ENCODE measurements at regions not wholly inside any gene's neighbourhood (a gene's known extent, or its start where the extent isn't known, plus 50 kb on each side); places are given as distances from the start of the nearest gene placed in this dataset.

- ChIA-PET POLR2A (no interaction called here), CTCF (no interaction called here)
- H3K4me1 ChIP-seq (ENCODE audit: control insufficient read depth in 1 of 2, extremely low read depth in 1 of 2, insufficient read depth in 2 of 2, low read length in 2 of 2) = no peaks in the 10 kb centered on the region
- H3K4me1 Mint-ChIP-seq = peaks cover 0 to 19% (median 0%) of the 10 kb centered on the region in 3 donors
- H3K27ac Mint-ChIP-seq = no peak overlapping the region
- no peaks in the 10 kb centered on the region for H3K36me3 ChIP-seq (ENCODE audit: control insufficient read depth in 2 of 2, extremely low read depth in 1 of 2, insufficient read depth in 1 of 2, low read length in 1 of 2)
- DNase-seq = no peak
- no peak for ATAC-seq (replicated peaks in 1 of 4)
- H3K27me3 Mint-ChIP-seq = no peaks in the 10 kb centered on the region
- H3K9me3 Mint-ChIP-seq = peaks cover 0 to 7% (median 0%) of the 10 kb centered on the region in 3 donors
- no peak overlapping the region for H3K4me3 ChIP-seq (ENCODE audit: control insufficient read depth in 1 of 2, extremely low read depth in 1 of 2, low read length in 1 of 2)
- H3K36me3 Mint-ChIP-seq = no peaks in the 10 kb centered on the region
- 88% methylated on average over 19 of the region's 19 CpGs for WGBS (ENCODE audit: insufficient coverage)
- H3K4me3 Mint-ChIP-seq = no peak overlapping the region
- no peak overlapping the region for H3K27ac ChIP-seq (ENCODE audit: low read length)
- H3K27me3 ChIP-seq (replicated peaks in 1 of 2; ENCODE audit: control insufficient read depth in 2 of 2, extremely low read depth in 1 of 2, insufficient read depth in 2 of 2, low read length in 1 of 2) = no peaks in the 10 kb centered on the region
- H3K9me3 ChIP-seq = no peaks in the 10 kb centered on the region
Observed at GRCh38 chr10:124229201-124229988, 136.0 kb upstream of the CHST15 start.

- Histone ChIP-seq H3K27me3 (replicated peaks in 1 of 2; ENCODE audit: control insufficient read depth in 2 of 2, extremely low read depth in 1 of 2, insufficient read depth in 2 of 2, low read length in 1 of 2) (no peaks in the 10 kb centered on the region), H3K9me3 (no peaks in the 10 kb centered on the region), H3K4me1 (ENCODE audit: control insufficient read depth in 1 of 2, extremely low read depth in 1 of 2, insufficient read depth in 2 of 2, low read length in 2 of 2) (no peaks in the 10 kb centered on the region), H3K4me3 (ENCODE audit: control insufficient read depth in 1 of 2, extremely low read depth in 1 of 2, low read length in 1 of 2) (no peak overlapping the region), H3K36me3 (ENCODE audit: control insufficient read depth in 2 of 2, extremely low read depth in 1 of 2, insufficient read depth in 1 of 2, low read length in 1 of 2) (no peaks in the 10 kb centered on the region), H3K27ac (ENCODE audit: low read length) (no peak overlapping the region)
- POLR2A ChIA-PET = no interaction called here
- CTCF ChIA-PET = no interaction called here
- DNase-seq = no peak
- WGBS (ENCODE audit: insufficient coverage) = 77% methylated on average over 2 of the region's 2 CpGs
- H3K9me3 Mint-ChIP-seq = peaks cover 0 to 7% (median 0%) of the 10 kb centered on the region in 3 donors
- H3K4me1 Mint-ChIP-seq = peaks cover 0 to 19% (median 0%) of the 10 kb centered on the region in 3 donors
- no peak for ATAC-seq (replicated peaks in 1 of 4)
- no peak overlapping the region for H3K27ac Mint-ChIP-seq
- H3K27me3 Mint-ChIP-seq = no peaks in the 10 kb centered on the region
- H3K4me3 Mint-ChIP-seq = peak overlapping the region in 1 of 3 donors; percentile 43
- H3K36me3 Mint-ChIP-seq = no peaks in the 10 kb centered on the region
Observed at GRCh38 chr10:124228471-124228870, 135.1 kb upstream of the CHST15 start.

DNA sequence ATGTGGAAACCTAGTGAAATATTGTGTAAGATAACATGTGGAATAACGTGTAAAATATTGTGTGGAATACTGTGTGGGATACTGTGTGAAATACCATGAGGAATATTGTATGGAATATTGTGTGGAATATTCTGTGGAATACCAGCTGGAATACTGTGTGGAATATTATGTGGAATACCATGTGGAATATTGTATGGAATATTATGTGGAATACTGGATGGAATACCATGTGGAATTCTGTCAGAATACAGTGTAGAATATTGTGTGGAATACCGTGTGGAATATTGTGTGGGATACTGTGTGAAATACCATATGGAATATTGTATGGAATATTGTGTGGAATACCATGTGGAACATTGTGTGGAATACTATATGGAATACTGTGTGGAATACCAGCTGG lies 134.6 kb upstream of the CHST15 start:
- H3K36me3 ChIP-seq (ENCODE audit: control insufficient read depth in 2 of 2, extremely low read depth in 1 of 2, insufficient read depth in 1 of 2, low read length in 1 of 2) = no peaks in the 10 kb centered on the region
- H3K4me1 Mint-ChIP-seq = peaks cover 0 to 19% (median 0%) of the 10 kb centered on the region in 3 donors
- POLR2A ChIA-PET = no interaction called here
- DNase-seq (no peak), ATAC-seq (replicated peaks in 1 of 4) (no peak)
- H3K27ac Mint-ChIP-seq = peak overlapping the region in 1 of 2 donors; percentile 19
- H3K36me3 Mint-ChIP-seq = no peaks in the 10 kb centered on the region
- H3K9me3 Mint-ChIP-seq = peaks cover 0 to 7% (median 0%) of the 10 kb centered on the region in 3 donors
- H3K27ac ChIP-seq (ENCODE audit: low read length) = no peak overlapping the region
- no peak overlapping the region for H3K4me3 ChIP-seq (ENCODE audit: control insufficient read depth in 1 of 2, extremely low read depth in 1 of 2, low read length in 1 of 2)
- H3K4me3 Mint-ChIP-seq = peak overlapping the region in 1 of 3 donors; percentile 43
- H3K27me3 ChIP-seq (replicated peaks in 1 of 2; ENCODE audit: control insufficient read depth in 2 of 2, extremely low read depth in 1 of 2, insufficient read depth in 2 of 2, low read length in 1 of 2) = no peaks in the 10 kb centered on the region
- CTCF ChIA-PET = no interaction called here
- 91% methylated on average over 2 of the region's 2 CpGs for WGBS (ENCODE audit: insufficient coverage)
- H3K4me1 ChIP-seq (ENCODE audit: control insufficient read depth in 1 of 2, extremely low read depth in 1 of 2, insufficient read depth in 2 of 2, low read length in 2 of 2) = no peaks in the 10 kb centered on the region
- H3K9me3 ChIP-seq = no peaks in the 10 kb centered on the region
- H3K27me3 Mint-ChIP-seq = no peaks in the 10 kb centered on the region

- Mint-ChIP-seq H3K9me3 (peaks cover 0 to 7% (median 0%) of the 10 kb centered on the region in 3 donors), H3K36me3 (no peaks in the 10 kb centered on the region), H3K27me3 (no peaks in the 10 kb centered on the region), H3K27ac (peak overlapping the region in 1 of 2 donors; percentile 19), H3K4me3 (peak overlapping the region in 1 of 3 donors; percentile 43), H3K4me1 (peaks cover 0 to 19% (median 0%) of the 10 kb centered on the region in 3 donors)
- no peak for ATAC-seq (replicated peaks in 1 of 4)
- no peaks in the 10 kb centered on the region for H3K9me3 ChIP-seq
- DNase-seq = no peak
- CTCF ChIA-PET = no interaction called here
- peaks cover 0 to 4% of the 10 kb centered on the region in 2 experiments for H3K27me3 ChIP-seq (replicated peaks in 1 of 2; ENCODE audit: control insufficient read depth in 2 of 2, extremely low read depth in 1 of 2, insufficient read depth in 2 of 2, low read length in 1 of 2)
- no peaks in the 10 kb centered on the region for H3K36me3 ChIP-seq (ENCODE audit: control insufficient read depth in 2 of 2, extremely low read depth in 1 of 2, insufficient read depth in 1 of 2, low read length in 1 of 2)
- 81% methylated on average over 13 of the region's 13 CpGs for WGBS (ENCODE audit: insufficient coverage)
- no peak overlapping the region for H3K27ac ChIP-seq (ENCODE audit: low read length)
- H3K4me1 ChIP-seq (ENCODE audit: control insufficient read depth in 1 of 2, extremely low read depth in 1 of 2, insufficient read depth in 2 of 2, low read length in 2 of 2) = no peaks in the 10 kb centered on the region
- POLR2A ChIA-PET = no interaction called here
- H3K4me3 ChIP-seq (ENCODE audit: control insufficient read depth in 1 of 2, extremely low read depth in 1 of 2, low read length in 1 of 2) = no peak overlapping the region
Observed at GRCh38 chr10:124227055-124227975, 133.9 kb upstream of the CHST15 start.

DNA sequence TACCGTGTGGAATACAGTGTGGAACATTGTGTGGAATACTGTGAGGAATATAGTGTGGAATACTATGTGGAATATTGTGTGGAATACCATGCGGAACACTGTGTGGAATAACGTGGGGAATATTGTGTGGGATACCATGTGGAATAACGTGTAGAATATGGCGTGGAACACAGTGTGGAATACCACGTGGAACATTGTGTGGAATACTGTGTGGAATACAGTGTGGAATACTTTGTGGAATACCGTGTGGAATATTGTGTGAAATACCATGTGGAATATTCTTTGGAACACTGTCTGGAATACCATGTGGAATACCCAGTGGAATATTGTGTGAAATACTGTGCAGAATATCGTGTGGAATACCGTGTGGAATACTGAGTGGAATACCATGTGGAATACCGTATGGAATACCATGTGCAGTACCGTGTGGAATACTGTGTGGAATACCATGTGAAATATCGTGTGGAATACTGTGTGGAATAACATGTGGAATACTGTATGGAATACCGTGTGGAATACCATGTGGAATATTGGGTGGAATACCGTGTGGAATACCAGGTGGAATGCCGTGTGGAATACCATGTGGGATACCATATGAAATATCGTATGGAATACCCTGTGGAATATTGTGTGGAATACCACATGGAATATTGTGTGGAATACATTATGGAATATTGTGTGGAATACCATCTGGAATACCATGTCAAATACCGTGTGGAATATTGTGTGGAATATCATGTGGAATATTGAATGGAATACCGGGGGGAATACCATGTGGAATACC lies 133.1 kb upstream of the CHST15 start:
- ChIA-PET CTCF (no interaction called here), POLR2A (no interaction called here)
- peak overlapping the region in 1 of 3 donors; percentile 35 for H3K4me3 Mint-ChIP-seq
- no peak for ATAC-seq (replicated peaks in 1 of 4)
- Histone ChIP-seq H3K4me3 (ENCODE audit: control insufficient read depth in 1 of 2, extremely low read depth in 1 of 2, low read length in 1 of 2) (no peak overlapping the region), H3K27me3 (replicated peaks in 1 of 2; ENCODE audit: control insufficient read depth in 2 of 2, extremely low read depth in 1 of 2, insufficient read depth in 2 of 2, low read length in 1 of 2) (peaks cover 0 to 4% of the 10 kb centered on the region in 2 experiments), H3K9me3 (no peaks in the 10 kb centered on the region), H3K36me3 (ENCODE audit: control insufficient read depth in 2 of 2, extremely low read depth in 1 of 2, insufficient read depth in 1 of 2, low read length in 1 of 2) (no peaks in the 10 kb centered on the region), H3K27ac (ENCODE audit: low read length) (no peak overlapping the region), H3K4me1 (ENCODE audit: control insufficient read depth in 1 of 2, extremely low read depth in 1 of 2, insufficient read depth in 2 of 2, low read length in 2 of 2) (no peaks in the 10 kb centered on the region)
- no peak overlapping the region for H3K27ac Mint-ChIP-seq
- no peaks in the 10 kb centered on the region for H3K27me3 Mint-ChIP-seq
- peaks cover 0 to 19% (median 3%) of the 10 kb centered on the region in 3 donors for H3K4me1 Mint-ChIP-seq
- no peak for DNase-seq
- no peaks in the 10 kb centered on the region for H3K36me3 Mint-ChIP-seq
- H3K9me3 Mint-ChIP-seq = peaks cover 0 to 7% (median 0%) of the 10 kb centered on the region in 3 donors
- 90% methylated on average over 18 of the region's 18 CpGs for WGBS (ENCODE audit: insufficient coverage)

Measured in T-cell (primary cell).